Lower leg skin (tissue), 4 donors: ENCODE measurements at regions not wholly inside any gene's neighbourhood (a gene's known extent, or its start where the extent isn't known, plus 50 kb on each side); places are given as distances from the start of the nearest gene placed in this dataset.

Source experiments
- DNase-seq, 2 donors: peaks; one replicate each; pipeline ENCODE4 v3.0.0-alpha.2; 2019; ENCODE audit warnings: low spot score in 2 of 2
- H3K4me3 ChIP-seq: fragments of 200-600 bp; sonication (generic); 2 replicates; pipeline ENCODE4 v1.5.1; 2017; ENCODE audit warnings: mild to moderate bottlenecking, low read depth; ENCODE audit not compliant: poor library complexity, severe bottlenecking
- POLR2A ChIP-seq, 2 donors: fragments of 450-650 bp; IDR thresholded peaks; one replicate each; pipeline ENCODE4 v1.6.1; 2016 to 2017; ENCODE audit warnings: antibody characterized with exemption in 2 of 2, mild to moderate bottlenecking in 1 of 2, moderate library complexity in 1 of 2
- WGBS, 2 donors: methylation state at CpG; one replicate each; pipeline ENCODE4 v1.1.5; 2018; 5-methylcytosine and 5-hydroxymethylcytosine counted together
- intact Hi-C: fragments of 100-400 bp; cut with DNase I; formaldehyde crosslinking; loops from one replicate; pipeline ENCODE4 v1.15.0; 2023; ENCODE audit warnings: low total_unique reads
- TF ChIP-seq, protein P1 (sequence below), 3 donors: fragments of 450-650 bp; IDR thresholded peaks; one replicate each; pipeline ENCODE4 v1.5.1; 2016; ENCODE audit warnings: antibody characterized with exemption in 3 of 3, mild to moderate bottlenecking in 3 of 3, moderate library complexity in 2 of 3

DNA sequence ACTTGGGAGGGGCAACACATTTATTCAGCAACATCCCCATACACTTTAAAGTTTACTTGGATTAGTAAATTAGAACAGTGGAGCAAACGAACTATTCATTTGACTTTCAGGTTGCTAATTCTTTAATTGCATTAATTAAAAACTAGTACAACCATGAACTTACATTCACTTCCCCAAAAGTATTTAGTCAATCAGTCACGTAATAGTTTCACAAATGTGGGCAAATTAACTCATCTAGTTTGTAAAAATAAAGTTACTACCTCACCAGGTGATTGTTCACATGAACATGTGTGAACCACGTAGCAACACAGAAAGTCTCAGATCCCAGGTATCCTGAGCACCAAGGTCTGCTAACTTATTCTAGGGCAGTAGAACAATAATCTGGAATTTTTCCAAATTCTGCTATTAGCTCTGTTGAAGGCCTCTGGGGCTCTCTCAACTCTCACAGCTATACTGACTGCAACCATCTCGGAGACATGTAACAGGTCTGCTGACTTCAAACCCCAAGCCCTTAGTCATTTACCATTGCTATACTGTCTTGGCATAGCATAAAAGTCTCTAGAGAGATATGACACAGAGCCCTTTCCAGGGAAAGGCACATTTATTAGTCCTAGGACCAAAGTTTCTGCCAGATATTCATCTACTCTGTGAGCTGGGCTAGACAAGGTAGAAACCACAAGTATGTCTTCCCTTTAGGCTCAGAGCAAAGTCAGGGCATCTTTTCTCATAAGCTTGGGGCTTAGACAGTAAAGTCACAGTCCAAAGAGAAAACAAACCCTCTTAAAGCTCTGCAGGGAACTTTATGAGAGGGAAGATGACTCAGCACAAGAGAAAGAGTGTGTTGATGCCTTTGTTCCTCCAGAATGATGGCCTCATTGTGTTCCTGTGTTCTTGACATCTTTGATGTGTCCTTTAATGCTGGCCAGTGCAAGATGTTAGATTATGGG, 50.9 kb upstream of the CCDC28A start:
- TF ChIP-seq, protein P1, sequence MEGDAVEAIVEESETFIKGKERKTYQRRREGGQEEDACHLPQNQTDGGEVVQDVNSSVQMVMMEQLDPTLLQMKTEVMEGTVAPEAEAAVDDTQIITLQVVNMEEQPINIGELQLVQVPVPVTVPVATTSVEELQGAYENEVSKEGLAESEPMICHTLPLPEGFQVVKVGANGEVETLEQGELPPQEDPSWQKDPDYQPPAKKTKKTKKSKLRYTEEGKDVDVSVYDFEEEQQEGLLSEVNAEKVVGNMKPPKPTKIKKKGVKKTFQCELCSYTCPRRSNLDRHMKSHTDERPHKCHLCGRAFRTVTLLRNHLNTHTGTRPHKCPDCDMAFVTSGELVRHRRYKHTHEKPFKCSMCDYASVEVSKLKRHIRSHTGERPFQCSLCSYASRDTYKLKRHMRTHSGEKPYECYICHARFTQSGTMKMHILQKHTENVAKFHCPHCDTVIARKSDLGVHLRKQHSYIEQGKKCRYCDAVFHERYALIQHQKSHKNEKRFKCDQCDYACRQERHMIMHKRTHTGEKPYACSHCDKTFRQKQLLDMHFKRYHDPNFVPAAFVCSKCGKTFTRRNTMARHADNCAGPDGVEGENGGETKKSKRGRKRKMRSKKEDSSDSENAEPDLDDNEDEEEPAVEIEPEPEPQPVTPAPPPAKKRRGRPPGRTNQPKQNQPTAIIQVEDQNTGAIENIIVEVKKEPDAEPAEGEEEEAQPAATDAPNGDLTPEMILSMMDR (IDR thresholded peaks at IDR 0.05): no peak
- TF ChIP-seq POLR2A (IDR thresholded peaks at IDR 0.05): no peak
- intact Hi-C loops: no loop called here
- 75 to 81% methylated on average over 4 of the region's 4 CpGs for WGBS, 2 donors
- no peak for DNase-seq
- H3K4me3 ChIP-seq: no peak overlapping the region
